WTC11 (cell line): ENCODE measurements at regions not wholly inside any gene's neighbourhood (a gene's known extent, or its start where the extent isn't known, plus 50 kb on each side); places are given as distances from the start of the nearest gene placed in this dataset.

Experiments
- ATAC-seq: fragments of 200-7000 bp; cut with Tn5 transposase; 2 replicates; pipeline ENCODE4 v1.10.0; 2021; ENCODE audit warnings: mild to moderate bottlenecking, moderate library complexity
- CTCF ChIA-PET: fragments of 300-600 bp; sonication (Branson Sonifier 250); formaldehyde crosslinking; loops from one replicate; lab custom pipeline; 2021; ENCODE audit warnings: antibody characterized with exemption; lab: Charles Lee
- POLR2A ChIA-PET: fragments of 350-600 bp; sonication (Branson Sonifier 250); formaldehyde crosslinking; loops from one replicate; lab custom pipeline; 2021; ENCODE audit warnings: antibody characterized with exemption; lab: Charles Lee
- DNase-seq: peaks from one replicate; pipeline ENCODE4 v3.0.0; 2021; ENCODE audit warnings: low spot score
- H3K27ac Mint-ChIP-seq: 2 replicates; pipeline ENCODE4 v1.8.0; 2021; ENCODE audit warnings: mixed read lengths
- H3K27me3 Mint-ChIP-seq: 2 replicates; pipeline ENCODE4 v1.8.0; 2021; ENCODE audit warnings: low read depth, mild to moderate bottlenecking, moderate library complexity, mixed read lengths
- H3K36me3 Mint-ChIP-seq: 2 replicates; pipeline ENCODE4 v1.8.0; 2021; ENCODE audit warnings: mixed read lengths
- H3K4me1 Mint-ChIP-seq: 2 replicates; pipeline ENCODE4 v1.8.0; 2022; ENCODE audit warnings: mixed read lengths
- H3K4me3 Mint-ChIP-seq: 2 replicates; pipeline ENCODE4 v1.8.0; 2021; ENCODE audit warnings: mild to moderate bottlenecking, moderate library complexity, mixed read lengths
- H3K9me3 Mint-ChIP-seq: 2 replicates; pipeline ENCODE4 v1.8.0; 2021; ENCODE audit warnings: mixed read lengths
- CREM ChIP-seq: sonication (generic); formaldehyde crosslinking; IDR thresholded peaks from 2 replicates; pipeline ENCODE4 v1.8.1; 2022; ENCODE audit warnings: mild to moderate bottlenecking, missing genetic modification reagents, moderate library complexity
- EMX1 ChIP-seq: fragments of 250-450 bp; sonication (Bioruptor Pico); IDR thresholded peaks from 2 replicates; pipeline ENCODE4 v1.8.0; 2021; ENCODE audit warnings: mild to moderate bottlenecking
- IRF2 ChIP-seq: sonication (generic); formaldehyde crosslinking; IDR thresholded peaks from 2 replicates; pipeline ENCODE4 v1.8.0; 2022; ENCODE audit warnings: low read depth, missing genetic modification reagents, borderline replicate concordance
- JUN ChIP-seq: sonication (generic); formaldehyde crosslinking; IDR thresholded peaks from 2 replicates; pipeline ENCODE4 v1.8.0; 2023; ENCODE audit warnings: mild to moderate bottlenecking, missing genetic modification reagents
- MXD4 ChIP-seq: fragments of 250-450 bp; sonication (Bioruptor Pico); IDR thresholded peaks from 2 replicates; pipeline ENCODE4 v1.8.0; 2021; ENCODE audit warnings: mild to moderate bottlenecking, moderate library complexity, borderline replicate concordance
- MYBL2 ChIP-seq: sonication (generic); formaldehyde crosslinking; IDR thresholded peaks from 2 replicates; pipeline ENCODE4 v1.8.1; 2023; ENCODE audit warnings: mild to moderate bottlenecking, moderate library complexity, missing genetic modification reagents
- NR3C1 ChIP-seq: sonication (generic); formaldehyde crosslinking; conservative IDR thresholded peaks from 2 replicates; pipeline ENCODE4 v1.8.1; 2023; ENCODE audit warnings: low read depth, mild to moderate bottlenecking, missing genetic modification reagents
- TCF7 ChIP-seq: sonication (generic); formaldehyde crosslinking; IDR thresholded peaks from 2 replicates; pipeline ENCODE4 v1.8.0; 2022; ENCODE audit warnings: mild to moderate bottlenecking, low read depth, missing genetic modification reagents, moderate library complexity
- TEAD1 ChIP-seq: sonication (generic); formaldehyde crosslinking; IDR thresholded peaks from 2 replicates; pipeline ENCODE4 v1.8.0; 2022; ENCODE audit warnings: mild to moderate bottlenecking, missing genetic modification reagents
- ZNF121 ChIP-seq: sonication (generic); formaldehyde crosslinking; IDR thresholded peaks from 2 replicates; pipeline ENCODE4 v1.8.0; 2023; ENCODE audit warnings: missing genetic modification reagents
- ZNF219 ChIP-seq: sonication (generic); formaldehyde crosslinking; IDR thresholded peaks from 2 replicates; pipeline ENCODE4 v1.8.0; 2023; ENCODE audit warnings: missing genetic modification reagents, mild to moderate bottlenecking, borderline replicate concordance
- TF ChIP-seq, protein P1 (sequence below): fragments of 250-450 bp; sonication (Bioruptor Pico); IDR thresholded peaks from 2 replicates; pipeline ENCODE4 v2.1.2; 2022; ENCODE audit warnings: mild to moderate bottlenecking, moderate library complexity
- TF ChIP-seq, protein P2 (sequence below): sonication (generic); formaldehyde crosslinking; conservative IDR thresholded peaks from 2 replicates; pipeline ENCODE4 v1.8.1; 2022; ENCODE audit warnings: mild to moderate bottlenecking, missing genetic modification reagents
- TF ChIP-seq, protein P3 (sequence below): sonication (generic); formaldehyde crosslinking; IDR thresholded peaks from 2 replicates; pipeline ENCODE4 v1.8.0; 2023; ENCODE audit warnings: missing genetic modification reagents
- TF ChIP-seq, protein P4 (sequence below): sonication (generic); formaldehyde crosslinking; IDR thresholded peaks from 2 replicates; pipeline ENCODE4 v1.8.1; 2022; ENCODE audit warnings: low read depth, missing genetic modification reagents, borderline replicate concordance
- TF ChIP-seq, protein P5 (sequence below): fragments of 250-450 bp; sonication (Bioruptor Pico); IDR thresholded peaks from 2 replicates; pipeline ENCODE4 v1.8.0; 2021; ENCODE audit warnings: mild to moderate bottlenecking
- TF ChIP-seq, protein P6 (sequence below): sonication (generic); formaldehyde crosslinking; IDR thresholded peaks from 2 replicates; pipeline ENCODE4 v1.8.1; 2022; ENCODE audit warnings: mild to moderate bottlenecking, missing genetic modification reagents, moderate library complexity, borderline replicate concordance
- TF ChIP-seq, protein P7 (sequence below): sonication (generic); formaldehyde crosslinking; conservative IDR thresholded peaks from 2 replicates; pipeline ENCODE4 v1.8.1; 2023; ENCODE audit warnings: mild to moderate bottlenecking, low read depth, missing genetic modification reagents, moderate library complexity
- TF ChIP-seq, protein P8 (sequence below): fragments of 250-450 bp; sonication (Bioruptor Pico); IDR thresholded peaks from 2 replicates; pipeline ENCODE4 v1.9.0; 2021; ENCODE audit warnings: mild to moderate bottlenecking, borderline replicate concordance

DNA sequence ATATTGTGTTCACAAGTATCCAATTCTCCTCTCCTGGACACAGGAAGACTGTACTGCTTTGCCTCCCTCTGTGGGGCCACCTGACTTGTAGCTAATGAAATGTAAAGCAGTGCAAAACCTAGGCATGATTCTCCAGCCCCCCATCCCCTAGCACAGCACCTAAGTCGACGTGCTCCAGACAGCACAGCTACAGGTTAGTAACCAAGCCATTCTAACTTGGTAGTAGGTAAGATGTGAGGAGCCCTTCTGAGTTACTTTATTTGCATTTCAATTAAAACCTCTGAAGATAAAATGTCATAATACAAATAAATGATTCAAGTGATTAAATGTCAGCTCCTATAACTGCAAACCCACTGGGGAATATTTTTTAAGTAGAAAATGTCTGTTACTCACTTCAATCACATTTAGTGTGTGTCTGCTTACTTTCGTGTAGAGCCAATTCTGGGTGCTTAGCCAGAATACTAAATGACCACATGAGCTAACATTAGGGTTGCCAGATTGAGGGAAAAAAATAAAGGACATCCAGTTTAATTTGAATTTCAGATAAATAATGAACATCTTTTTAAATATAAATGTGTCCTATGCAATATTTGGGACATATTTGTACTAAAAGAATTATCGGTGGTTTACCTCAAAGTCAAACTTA is 64.8 kb upstream of the HIF1A start (continued):
- TF ChIP-seq, protein P1, sequence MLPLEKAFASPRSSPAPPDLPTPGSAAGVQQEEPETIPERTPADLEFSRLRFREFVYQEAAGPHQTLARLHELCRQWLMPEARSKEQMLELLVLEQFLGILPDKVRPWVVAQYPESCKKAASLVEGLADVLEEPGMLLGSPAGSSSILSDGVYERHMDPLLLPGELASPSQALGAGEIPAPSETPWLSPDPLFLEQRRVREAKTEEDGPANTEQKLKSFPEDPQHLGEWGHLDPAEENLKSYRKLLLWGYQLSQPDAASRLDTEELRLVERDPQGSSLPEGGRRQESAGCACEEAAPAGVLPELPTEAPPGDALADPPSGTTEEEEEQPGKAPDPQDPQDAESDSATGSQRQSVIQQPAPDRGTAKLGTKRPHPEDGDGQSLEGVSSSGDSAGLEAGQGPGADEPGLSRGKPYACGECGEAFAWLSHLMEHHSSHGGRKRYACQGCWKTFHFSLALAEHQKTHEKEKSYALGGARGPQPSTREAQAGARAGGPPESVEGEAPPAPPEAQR (CRISPR knock-in tag): no peak
- TF ChIP-seq ZNF219 (CRISPR knock-in tag) (no peak), MYBL2 (CRISPR knock-in tag) (no peak), MXD4 (no peak), CREM (CRISPR knock-in tag) (no peak), NR3C1 (CRISPR knock-in tag) (no peak), EMX1 (CRISPR knock-in tag) (no peak)
- TF ChIP-seq, protein P2, sequence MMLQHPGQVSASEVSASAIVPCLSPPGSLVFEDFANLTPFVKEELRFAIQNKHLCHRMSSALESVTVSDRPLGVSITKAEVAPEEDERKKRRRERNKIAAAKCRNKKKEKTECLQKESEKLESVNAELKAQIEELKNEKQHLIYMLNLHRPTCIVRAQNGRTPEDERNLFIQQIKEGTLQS (CRISPR knock-in tag): no peak
- TF ChIP-seq, protein P3, sequence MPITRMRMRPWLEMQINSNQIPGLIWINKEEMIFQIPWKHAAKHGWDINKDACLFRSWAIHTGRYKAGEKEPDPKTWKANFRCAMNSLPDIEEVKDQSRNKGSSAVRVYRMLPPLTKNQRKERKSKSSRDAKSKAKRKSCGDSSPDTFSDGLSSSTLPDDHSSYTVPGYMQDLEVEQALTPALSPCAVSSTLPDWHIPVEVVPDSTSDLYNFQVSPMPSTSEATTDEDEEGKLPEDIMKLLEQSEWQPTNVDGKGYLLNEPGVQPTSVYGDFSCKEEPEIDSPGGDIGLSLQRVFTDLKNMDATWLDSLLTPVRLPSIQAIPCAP (CRISPR knock-in tag): no peak
- TF ChIP-seq, protein P4, sequence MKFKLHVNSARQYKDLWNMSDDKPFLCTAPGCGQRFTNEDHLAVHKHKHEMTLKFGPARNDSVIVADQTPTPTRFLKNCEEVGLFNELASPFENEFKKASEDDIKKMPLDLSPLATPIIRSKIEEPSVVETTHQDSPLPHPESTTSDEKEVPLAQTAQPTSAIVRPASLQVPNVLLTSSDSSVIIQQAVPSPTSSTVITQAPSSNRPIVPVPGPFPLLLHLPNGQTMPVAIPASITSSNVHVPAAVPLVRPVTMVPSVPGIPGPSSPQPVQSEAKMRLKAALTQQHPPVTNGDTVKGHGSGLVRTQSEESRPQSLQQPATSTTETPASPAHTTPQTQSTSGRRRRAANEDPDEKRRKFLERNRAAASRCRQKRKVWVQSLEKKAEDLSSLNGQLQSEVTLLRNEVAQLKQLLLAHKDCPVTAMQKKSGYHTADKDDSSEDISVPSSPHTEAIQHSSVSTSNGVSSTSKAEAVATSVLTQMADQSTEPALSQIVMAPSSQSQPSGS: no peak

DNA sequence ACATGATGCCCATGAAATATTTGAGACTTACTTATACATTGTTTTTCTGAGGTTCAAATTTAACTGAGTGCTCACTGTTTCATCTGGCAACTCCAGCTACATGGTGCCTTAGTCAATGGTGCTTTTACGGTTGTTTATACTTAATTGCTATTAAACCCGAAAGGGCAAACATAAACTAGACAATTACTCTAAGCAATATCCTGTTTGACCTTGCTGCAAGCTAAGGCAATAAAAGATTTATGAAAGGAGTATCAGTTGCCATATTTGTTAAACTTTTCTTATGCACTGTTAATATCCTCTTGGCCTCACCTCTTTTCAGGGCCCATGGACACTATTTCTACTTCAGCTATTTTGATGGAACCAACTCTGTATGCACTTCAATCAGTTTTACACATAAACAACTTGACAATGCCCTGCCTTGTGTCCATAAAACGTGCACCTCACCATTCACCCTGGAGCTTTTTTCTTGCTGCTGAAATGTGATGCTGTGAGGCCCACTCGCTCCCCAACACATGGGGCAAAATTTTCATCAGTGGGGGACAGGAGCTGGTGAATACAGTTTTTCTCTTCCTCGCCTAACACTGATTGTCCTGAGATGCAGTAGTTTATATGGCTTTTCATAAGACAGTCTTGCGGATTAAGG is 64.1 kb upstream of the HIF1A start:
- CTCF ChIA-PET: no interaction called here
- H3K4me1 Mint-ChIP-seq: peaks cover 6% of the 10 kb centered on the region
- ATAC-seq (no peak), DNase-seq (no peak)
- no peak for TF ChIP-seq ZNF121 (CRISPR knock-in tag)
- H3K4me3 Mint-ChIP-seq: no peak overlapping the region
- H3K27ac Mint-ChIP-seq: no peak overlapping the region
- H3K27me3 Mint-ChIP-seq: no peaks in the 10 kb centered on the region; the same call in 1 of the 2 replicates
- POLR2A ChIA-PET: no interaction called here
- no peaks in the 10 kb centered on the region for H3K9me3 Mint-ChIP-seq
- H3K36me3 Mint-ChIP-seq: no peaks in the 10 kb centered on the region

DNA sequence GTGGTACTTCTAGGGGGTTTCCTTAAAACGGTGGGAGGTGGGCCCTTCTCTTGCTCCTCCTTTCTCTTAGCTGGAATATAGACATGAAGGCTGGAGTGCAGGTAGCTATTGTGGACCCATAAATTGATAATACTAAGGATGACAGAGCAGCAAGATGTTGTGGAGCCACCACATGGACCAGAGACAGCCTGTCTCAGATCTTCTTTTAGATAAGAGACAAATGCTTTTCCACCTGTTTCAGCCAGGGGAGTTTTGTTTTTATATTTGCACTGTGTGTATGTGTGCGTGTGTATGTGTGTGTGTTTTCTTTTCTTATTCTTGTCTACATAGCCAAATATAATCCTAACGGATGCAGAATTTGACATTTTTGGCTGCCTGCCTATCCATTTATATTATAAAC is 62.9 kb upstream of the HIF1A start:
- Mint-ChIP-seq H3K36me3 (no peaks in the 10 kb centered on the region), H3K27me3 (no peaks in the 10 kb centered on the region; the same call in 1 of the 2 replicates), H3K4me1 (peaks cover 6% of the 10 kb centered on the region), H3K27ac (no peak overlapping the region), H3K4me3 (no peak overlapping the region), H3K9me3 (no peaks in the 10 kb centered on the region)
- POLR2A ChIA-PET: no interaction called here
- ATAC-seq (no peak), DNase-seq (no peak)
- CTCF ChIA-PET: no interaction called here
- TF ChIP-seq, protein P5, sequence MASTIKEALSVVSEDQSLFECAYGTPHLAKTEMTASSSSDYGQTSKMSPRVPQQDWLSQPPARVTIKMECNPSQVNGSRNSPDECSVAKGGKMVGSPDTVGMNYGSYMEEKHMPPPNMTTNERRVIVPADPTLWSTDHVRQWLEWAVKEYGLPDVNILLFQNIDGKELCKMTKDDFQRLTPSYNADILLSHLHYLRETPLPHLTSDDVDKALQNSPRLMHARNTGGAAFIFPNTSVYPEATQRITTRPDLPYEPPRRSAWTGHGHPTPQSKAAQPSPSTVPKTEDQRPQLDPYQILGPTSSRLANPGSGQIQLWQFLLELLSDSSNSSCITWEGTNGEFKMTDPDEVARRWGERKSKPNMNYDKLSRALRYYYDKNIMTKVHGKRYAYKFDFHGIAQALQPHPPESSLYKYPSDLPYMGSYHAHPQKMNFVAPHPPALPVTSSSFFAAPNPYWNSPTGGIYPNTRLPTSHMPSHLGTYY (CRISPR knock-in tag): no peak
- TF ChIP-seq TCF7 (CRISPR knock-in tag) (no peak), IRF2 (CRISPR knock-in tag) (no peak), JUN (CRISPR knock-in tag) (no peak), TEAD1 (CRISPR knock-in tag) (no peak)
- TF ChIP-seq, protein P6, sequence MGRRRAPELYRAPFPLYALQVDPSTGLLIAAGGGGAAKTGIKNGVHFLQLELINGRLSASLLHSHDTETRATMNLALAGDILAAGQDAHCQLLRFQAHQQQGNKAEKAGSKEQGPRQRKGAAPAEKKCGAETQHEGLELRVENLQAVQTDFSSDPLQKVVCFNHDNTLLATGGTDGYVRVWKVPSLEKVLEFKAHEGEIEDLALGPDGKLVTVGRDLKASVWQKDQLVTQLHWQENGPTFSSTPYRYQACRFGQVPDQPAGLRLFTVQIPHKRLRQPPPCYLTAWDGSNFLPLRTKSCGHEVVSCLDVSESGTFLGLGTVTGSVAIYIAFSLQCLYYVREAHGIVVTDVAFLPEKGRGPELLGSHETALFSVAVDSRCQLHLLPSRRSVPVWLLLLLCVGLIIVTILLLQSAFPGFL (CRISPR knock-in tag): no peak
- TF ChIP-seq, protein P7, sequence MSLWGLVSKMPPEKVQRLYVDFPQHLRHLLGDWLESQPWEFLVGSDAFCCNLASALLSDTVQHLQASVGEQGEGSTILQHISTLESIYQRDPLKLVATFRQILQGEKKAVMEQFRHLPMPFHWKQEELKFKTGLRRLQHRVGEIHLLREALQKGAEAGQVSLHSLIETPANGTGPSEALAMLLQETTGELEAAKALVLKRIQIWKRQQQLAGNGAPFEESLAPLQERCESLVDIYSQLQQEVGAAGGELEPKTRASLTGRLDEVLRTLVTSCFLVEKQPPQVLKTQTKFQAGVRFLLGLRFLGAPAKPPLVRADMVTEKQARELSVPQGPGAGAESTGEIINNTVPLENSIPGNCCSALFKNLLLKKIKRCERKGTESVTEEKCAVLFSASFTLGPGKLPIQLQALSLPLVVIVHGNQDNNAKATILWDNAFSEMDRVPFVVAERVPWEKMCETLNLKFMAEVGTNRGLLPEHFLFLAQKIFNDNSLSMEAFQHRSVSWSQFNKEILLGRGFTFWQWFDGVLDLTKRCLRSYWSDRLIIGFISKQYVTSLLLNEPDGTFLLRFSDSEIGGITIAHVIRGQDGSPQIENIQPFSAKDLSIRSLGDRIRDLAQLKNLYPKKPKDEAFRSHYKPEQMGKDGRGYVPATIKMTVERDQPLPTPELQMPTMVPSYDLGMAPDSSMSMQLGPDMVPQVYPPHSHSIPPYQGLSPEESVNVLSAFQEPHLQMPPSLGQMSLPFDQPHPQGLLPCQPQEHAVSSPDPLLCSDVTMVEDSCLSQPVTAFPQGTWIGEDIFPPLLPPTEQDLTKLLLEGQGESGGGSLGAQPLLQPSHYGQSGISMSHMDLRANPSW (CRISPR knock-in tag): no peak
- TF ChIP-seq, protein P8, sequence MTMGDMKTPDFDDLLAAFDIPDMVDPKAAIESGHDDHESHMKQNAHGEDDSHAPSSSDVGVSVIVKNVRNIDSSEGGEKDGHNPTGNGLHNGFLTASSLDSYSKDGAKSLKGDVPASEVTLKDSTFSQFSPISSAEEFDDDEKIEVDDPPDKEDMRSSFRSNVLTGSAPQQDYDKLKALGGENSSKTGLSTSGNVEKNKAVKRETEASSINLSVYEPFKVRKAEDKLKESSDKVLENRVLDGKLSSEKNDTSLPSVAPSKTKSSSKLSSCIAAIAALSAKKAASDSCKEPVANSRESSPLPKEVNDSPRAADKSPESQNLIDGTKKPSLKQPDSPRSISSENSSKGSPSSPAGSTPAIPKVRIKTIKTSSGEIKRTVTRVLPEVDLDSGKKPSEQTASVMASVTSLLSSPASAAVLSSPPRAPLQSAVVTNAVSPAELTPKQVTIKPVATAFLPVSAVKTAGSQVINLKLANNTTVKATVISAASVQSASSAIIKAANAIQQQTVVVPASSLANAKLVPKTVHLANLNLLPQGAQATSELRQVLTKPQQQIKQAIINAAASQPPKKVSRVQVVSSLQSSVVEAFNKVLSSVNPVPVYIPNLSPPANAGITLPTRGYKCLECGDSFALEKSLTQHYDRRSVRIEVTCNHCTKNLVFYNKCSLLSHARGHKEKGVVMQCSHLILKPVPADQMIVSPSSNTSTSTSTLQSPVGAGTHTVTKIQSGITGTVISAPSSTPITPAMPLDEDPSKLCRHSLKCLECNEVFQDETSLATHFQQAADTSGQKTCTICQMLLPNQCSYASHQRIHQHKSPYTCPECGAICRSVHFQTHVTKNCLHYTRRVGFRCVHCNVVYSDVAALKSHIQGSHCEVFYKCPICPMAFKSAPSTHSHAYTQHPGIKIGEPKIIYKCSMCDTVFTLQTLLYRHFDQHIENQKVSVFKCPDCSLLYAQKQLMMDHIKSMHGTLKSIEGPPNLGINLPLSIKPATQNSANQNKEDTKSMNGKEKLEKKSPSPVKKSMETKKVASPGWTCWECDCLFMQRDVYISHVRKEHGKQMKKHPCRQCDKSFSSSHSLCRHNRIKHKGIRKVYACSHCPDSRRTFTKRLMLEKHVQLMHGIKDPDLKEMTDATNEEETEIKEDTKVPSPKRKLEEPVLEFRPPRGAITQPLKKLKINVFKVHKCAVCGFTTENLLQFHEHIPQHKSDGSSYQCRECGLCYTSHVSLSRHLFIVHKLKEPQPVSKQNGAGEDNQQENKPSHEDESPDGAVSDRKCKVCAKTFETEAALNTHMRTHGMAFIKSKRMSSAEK: no peak
